ENCODE measurements at regions not wholly inside any gene's neighbourhood (a gene's known extent, or its start where the extent isn't known, plus 50 kb on each side); places are given as distances from the start of the nearest gene placed in this dataset.
"Not testable (repeated sequence)": the region's sequence is repeated elsewhere in the genome, so short reads cannot be mapped to it uniquely, and the experiment has no call there.

DNA sequence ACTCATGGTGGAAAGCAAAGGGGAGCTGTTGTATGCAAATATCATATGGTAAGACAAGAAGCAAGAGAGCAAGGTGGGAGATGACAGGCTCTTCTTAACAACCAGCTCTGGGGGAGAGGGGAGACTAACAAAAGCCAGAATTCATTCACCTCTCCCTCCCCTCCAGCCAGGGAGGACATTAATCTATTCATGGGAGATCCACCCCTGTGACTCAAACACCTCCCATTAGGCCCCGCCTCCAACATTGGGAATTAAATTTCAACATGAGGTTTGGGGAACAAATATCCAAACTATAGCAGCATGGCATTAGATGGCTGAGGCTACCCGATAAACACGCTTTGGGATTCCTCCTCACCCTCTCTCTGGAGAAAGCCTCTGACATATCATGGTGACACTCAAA is 210.6 kb downstream of the RHOU start:
- Histone ChIP-seq H3K36me3 (ENCODE audit: control insufficient read depth, insufficient read depth, low read length) (no peaks in the 10 kb centered on the region), H3K9me3 (ENCODE audit: control insufficient read depth, insufficient read depth, low read depth, low read length) (no peaks in the 10 kb centered on the region), H3K9ac (ENCODE audit: low read length) (no peak overlapping the region), H3K4me1 (ENCODE audit: control insufficient read depth, insufficient read depth, low read length) (peaks cover 7% of the 10 kb centered on the region), H3K4me3 (ENCODE audit: low read depth, low read length) (no peak overlapping the region), H3K27ac (ENCODE audit: low read depth, low read length) (no peak overlapping the region), H3K27me3 (ENCODE audit: control insufficient read depth, insufficient read depth, low read length) (no peaks in the 10 kb centered on the region)

DNA sequence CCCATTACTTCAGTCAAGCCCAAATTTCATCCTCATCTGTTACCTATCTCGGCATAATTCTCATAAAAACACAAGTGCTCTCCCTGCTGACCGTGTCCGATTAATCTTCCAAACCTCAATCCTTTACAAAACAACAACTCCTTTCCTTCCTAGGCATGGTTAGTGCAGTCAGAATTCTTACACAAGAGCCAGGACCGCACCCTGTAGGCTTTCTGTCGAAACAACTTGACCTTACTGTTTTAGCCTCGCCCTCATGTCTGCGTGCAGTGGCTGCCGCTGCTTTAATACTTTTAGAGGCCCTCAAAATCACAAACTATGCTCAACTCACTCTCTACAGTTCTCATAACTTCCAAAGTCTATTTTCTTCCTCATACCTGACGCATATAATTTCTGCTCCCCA is 214.3 kb downstream of the RHOU start:
- H3K9me3 ChIP-seq (ENCODE audit: control insufficient read depth, insufficient read depth, low read depth, low read length); H3K4me1 ChIP-seq (ENCODE audit: control insufficient read depth, insufficient read depth, low read length); H3K9ac ChIP-seq (ENCODE audit: low read length); H3K4me3 ChIP-seq (ENCODE audit: low read depth, low read length); H3K27me3 ChIP-seq (ENCODE audit: control insufficient read depth, insufficient read depth, low read length); H3K36me3 ChIP-seq (ENCODE audit: control insufficient read depth, insufficient read depth, low read length); H3K27ac ChIP-seq (ENCODE audit: low read depth, low read length): not testable (repeated sequence)

DNA sequence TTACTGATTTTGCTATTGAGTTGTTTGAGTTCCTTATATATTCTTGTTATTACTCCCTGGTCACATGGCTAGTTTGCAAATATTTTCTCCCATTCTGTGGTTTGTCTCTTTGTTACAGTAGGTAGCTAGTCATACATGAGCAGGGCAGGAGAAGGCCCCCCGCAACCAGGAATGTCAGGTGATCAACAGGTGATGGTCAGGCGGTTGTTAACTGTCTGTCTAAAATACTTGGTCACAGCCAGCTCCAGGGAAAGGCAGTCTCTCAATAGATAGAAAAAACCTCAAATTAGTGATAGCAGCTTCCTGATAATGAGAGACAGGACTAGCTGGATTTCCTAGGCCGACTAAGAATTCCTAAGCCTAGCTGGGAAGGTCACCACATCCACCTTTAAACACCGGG is 217.9 kb downstream of the RHOU start:
- H3K4me1 ChIP-seq (ENCODE audit: control insufficient read depth, insufficient read depth, low read length): no peaks in the 10 kb centered on the region
- no peak overlapping the region for H3K27ac ChIP-seq (ENCODE audit: low read depth, low read length)
- no peak overlapping the region for H3K4me3 ChIP-seq (ENCODE audit: low read depth, low read length)
- H3K36me3 ChIP-seq (ENCODE audit: control insufficient read depth, insufficient read depth, low read length): no peaks in the 10 kb centered on the region
- H3K9ac ChIP-seq (ENCODE audit: low read length): no peak overlapping the region
- H3K27me3 ChIP-seq (ENCODE audit: control insufficient read depth, insufficient read depth, low read length): no peaks in the 10 kb centered on the region
- peaks cover 3% of the 10 kb centered on the region; the same call in 1 of the 2 replicates for H3K9me3 ChIP-seq (ENCODE audit: control insufficient read depth, insufficient read depth, low read depth, low read length)

DNA sequence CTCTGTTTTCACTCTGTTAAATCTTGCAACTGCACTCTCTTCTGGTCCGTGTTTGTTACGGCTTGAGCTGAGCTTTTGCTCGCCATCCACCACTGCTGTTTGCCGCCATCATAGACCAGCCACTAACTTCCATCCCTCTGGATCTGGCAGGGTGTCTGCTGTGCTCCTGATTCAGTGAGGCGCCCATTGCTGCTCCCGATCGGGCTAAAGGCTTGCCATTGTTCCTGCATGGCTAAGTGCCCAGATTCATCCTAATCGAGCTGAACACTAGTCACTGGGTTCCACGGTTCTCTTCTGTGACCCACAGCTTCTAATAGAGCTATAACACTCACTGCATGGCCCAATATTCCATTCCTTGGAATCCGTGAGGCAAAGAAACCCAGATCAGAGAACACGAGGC is 218.5 kb downstream of the RHOU start:
- H3K4me1 ChIP-seq (ENCODE audit: control insufficient read depth, insufficient read depth, low read length); H3K9me3 ChIP-seq (ENCODE audit: control insufficient read depth, insufficient read depth, low read depth, low read length); H3K36me3 ChIP-seq (ENCODE audit: control insufficient read depth, insufficient read depth, low read length); H3K9ac ChIP-seq (ENCODE audit: low read length); H3K27me3 ChIP-seq (ENCODE audit: control insufficient read depth, insufficient read depth, low read length); H3K27ac ChIP-seq (ENCODE audit: low read depth, low read length); H3K4me3 ChIP-seq (ENCODE audit: low read depth, low read length): not testable (repeated sequence)

DNA sequence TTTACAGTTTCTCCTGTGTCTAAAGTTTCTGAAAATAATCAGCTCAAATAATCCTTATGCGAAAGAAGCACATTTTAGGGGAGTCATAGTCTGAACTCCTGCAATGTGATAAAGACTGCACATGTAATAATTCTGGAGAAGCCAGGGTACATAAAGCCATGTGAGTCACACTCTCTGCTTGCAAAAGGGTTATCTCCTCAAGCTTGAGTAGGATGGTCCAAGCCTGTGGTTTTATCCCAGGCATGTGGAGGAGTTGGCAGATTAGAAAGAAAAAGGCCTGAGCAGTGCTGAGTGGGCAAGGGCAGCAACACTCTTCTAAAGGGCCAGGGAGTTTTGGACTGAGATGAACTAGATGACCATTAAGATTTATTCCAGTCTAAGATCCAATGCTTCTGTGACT is 220.4 kb downstream of the RHOU start:
- peaks cover 3% of the 10 kb centered on the region; the same call in 1 of the 2 replicates for H3K9me3 ChIP-seq (ENCODE audit: control insufficient read depth, insufficient read depth, low read depth, low read length)
- H3K4me3 ChIP-seq (ENCODE audit: low read depth, low read length): no peak overlapping the region
- no peaks in the 10 kb centered on the region for H3K4me1 ChIP-seq (ENCODE audit: control insufficient read depth, insufficient read depth, low read length)
- no peaks in the 10 kb centered on the region for H3K27me3 ChIP-seq (ENCODE audit: control insufficient read depth, insufficient read depth, low read length)
- no peak overlapping the region for H3K27ac ChIP-seq (ENCODE audit: low read depth, low read length)
- H3K9ac ChIP-seq (ENCODE audit: low read length): no peak overlapping the region
- H3K36me3 ChIP-seq (ENCODE audit: control insufficient read depth, insufficient read depth, low read length): no peaks in the 10 kb centered on the region

DNA sequence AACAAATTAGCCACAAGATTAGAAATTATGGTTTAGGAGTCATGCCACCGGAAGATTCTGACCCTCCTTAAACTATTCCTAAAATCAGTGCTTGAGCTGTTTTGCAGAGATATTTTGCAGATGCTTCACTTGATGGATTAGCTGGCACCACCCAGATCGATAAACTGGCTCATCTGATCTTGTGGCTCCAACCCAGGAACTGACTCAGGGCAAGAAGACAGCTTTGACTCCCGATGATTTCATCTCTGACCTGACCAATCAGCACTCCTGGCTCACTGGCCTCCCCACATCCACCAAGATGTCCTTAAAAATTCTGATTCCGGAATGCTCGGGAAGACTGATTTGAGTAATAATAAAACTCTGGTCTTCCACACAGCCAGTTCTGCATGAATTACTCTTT is 221.6 kb downstream of the RHOU start:
- H3K4me3 ChIP-seq (ENCODE audit: low read depth, low read length): no peak overlapping the region
- no peak overlapping the region for H3K27ac ChIP-seq (ENCODE audit: low read depth, low read length)
- no peak overlapping the region for H3K9ac ChIP-seq (ENCODE audit: low read length)
- no peaks in the 10 kb centered on the region for H3K4me1 ChIP-seq (ENCODE audit: control insufficient read depth, insufficient read depth, low read length)
- no peaks in the 10 kb centered on the region for H3K27me3 ChIP-seq (ENCODE audit: control insufficient read depth, insufficient read depth, low read length)
- H3K36me3 ChIP-seq (ENCODE audit: control insufficient read depth, insufficient read depth, low read length): no peaks in the 10 kb centered on the region
- peaks cover 3% of the 10 kb centered on the region; the same call in 1 of the 2 replicates for H3K9me3 ChIP-seq (ENCODE audit: control insufficient read depth, insufficient read depth, low read depth, low read length)

DNA sequence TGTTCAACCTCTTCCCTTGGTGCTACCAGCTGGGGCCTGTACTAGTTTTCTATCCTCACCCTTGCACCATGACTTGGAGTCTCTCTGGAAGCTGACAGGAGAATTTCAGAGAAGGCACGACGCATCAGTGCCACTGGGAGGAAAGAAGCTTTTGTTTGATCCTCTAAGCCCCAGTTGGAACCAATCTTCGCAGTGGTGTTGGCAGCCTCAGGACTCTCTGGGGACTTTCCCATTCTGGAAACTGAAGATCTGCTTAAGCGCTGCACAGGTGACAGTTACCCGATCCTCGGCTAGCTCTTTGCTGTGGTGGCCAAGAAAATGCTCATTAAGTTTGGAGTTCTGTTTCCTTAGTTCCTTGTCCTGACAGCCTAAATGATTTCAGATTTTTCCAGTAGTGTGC is 222.3 kb downstream of the RHOU start:
- Histone ChIP-seq H3K27ac (ENCODE audit: low read depth, low read length) (no peak overlapping the region), H3K9ac (ENCODE audit: low read length) (no peak overlapping the region), H3K4me3 (ENCODE audit: low read depth, low read length) (no peak overlapping the region), H3K36me3 (ENCODE audit: control insufficient read depth, insufficient read depth, low read length) (no peaks in the 10 kb centered on the region), H3K9me3 (ENCODE audit: control insufficient read depth, insufficient read depth, low read depth, low read length) (peaks cover 5% of the 10 kb centered on the region; the same call in 1 of the 2 replicates), H3K27me3 (ENCODE audit: control insufficient read depth, insufficient read depth, low read length) (no peaks in the 10 kb centered on the region), H3K4me1 (ENCODE audit: control insufficient read depth, insufficient read depth, low read length) (no peaks in the 10 kb centered on the region)

DNA sequence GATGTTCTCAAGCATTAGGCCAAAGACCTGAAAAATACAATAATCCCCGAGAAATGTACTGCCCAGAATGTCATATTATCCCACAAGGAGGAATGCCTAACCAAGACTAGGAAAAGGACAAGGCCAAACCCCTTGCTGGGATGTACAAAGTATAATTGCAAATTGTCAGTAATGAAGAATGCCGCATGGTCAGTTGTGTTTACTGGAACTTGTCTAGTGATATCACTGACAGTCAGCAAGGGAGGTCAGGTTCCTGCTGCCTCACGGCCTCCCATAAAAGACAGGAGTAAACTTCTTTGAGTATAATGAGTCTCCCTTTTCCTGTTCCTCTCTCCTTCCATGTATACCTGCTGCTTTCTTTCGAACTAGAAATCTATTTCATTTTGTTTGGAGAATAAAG is 222.8 kb downstream of the RHOU start:
- no peaks in the 10 kb centered on the region for H3K4me1 ChIP-seq (ENCODE audit: control insufficient read depth, insufficient read depth, low read length)
- no peaks in the 10 kb centered on the region for H3K36me3 ChIP-seq (ENCODE audit: control insufficient read depth, insufficient read depth, low read length)
- no peak overlapping the region for H3K4me3 ChIP-seq (ENCODE audit: low read depth, low read length)
- no peak overlapping the region for H3K27ac ChIP-seq (ENCODE audit: low read depth, low read length)
- H3K27me3 ChIP-seq (ENCODE audit: control insufficient read depth, insufficient read depth, low read length): no peaks in the 10 kb centered on the region
- H3K9ac ChIP-seq (ENCODE audit: low read length): no peak overlapping the region
- peaks cover 5% of the 10 kb centered on the region; the same call in 1 of the 2 replicates for H3K9me3 ChIP-seq (ENCODE audit: control insufficient read depth, insufficient read depth, low read depth, low read length)

DNA sequence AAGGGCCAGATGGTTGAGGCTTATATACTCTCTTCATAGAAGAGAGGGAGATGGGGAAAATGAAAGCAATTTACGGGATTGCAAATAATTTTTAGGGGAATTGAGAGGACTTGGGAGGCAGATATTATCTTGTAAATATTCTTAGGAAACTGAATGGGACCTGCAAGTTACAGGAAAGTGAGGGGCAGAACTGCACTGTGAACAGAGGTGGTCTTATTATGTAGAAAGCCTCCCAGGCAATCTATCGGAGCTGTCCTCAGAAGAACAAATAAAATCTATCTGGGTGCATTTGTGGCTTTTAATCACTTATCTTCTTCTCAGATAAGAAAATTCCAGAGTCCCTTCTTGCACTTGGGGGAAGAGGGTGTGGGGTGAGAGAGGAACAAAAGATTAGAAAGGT is 223.5 kb downstream of the RHOU start:
- H3K36me3 ChIP-seq (ENCODE audit: control insufficient read depth, insufficient read depth, low read length): no peaks in the 10 kb centered on the region
- H3K27me3 ChIP-seq (ENCODE audit: control insufficient read depth, insufficient read depth, low read length): no peaks in the 10 kb centered on the region
- H3K27ac ChIP-seq (ENCODE audit: low read depth, low read length): no peak overlapping the region
- peaks cover 5% of the 10 kb centered on the region; the same call in 1 of the 2 replicates for H3K9me3 ChIP-seq (ENCODE audit: control insufficient read depth, insufficient read depth, low read depth, low read length)
- H3K4me3 ChIP-seq (ENCODE audit: low read depth, low read length): no peak overlapping the region
- H3K4me1 ChIP-seq (ENCODE audit: control insufficient read depth, insufficient read depth, low read length): peaks cover under 1% of the 10 kb centered on the region; the same call in 1 of the 2 replicates
- no peak overlapping the region for H3K9ac ChIP-seq (ENCODE audit: low read length)

DNA sequence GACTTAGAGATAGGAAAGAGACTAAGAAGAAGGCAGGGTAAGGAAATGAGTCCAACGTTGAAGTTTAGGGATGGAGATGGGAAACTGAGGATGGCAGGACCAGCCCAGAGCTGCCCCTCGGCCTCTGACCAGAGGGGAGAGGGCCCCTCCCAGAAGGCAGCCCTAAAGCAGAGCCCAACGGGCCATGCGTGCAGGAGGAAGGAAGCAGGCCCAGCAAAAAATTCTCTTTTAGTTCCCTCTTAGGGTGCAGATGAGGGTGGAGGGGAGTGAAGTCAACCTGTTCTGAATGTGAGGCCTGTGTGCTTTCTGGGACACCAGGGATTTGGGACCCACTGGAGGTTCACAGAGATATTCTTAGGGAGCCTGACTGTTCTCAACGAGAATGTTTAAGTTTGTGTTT is 225.4 kb downstream of the RHOU start:
- no peak overlapping the region for H3K4me3 ChIP-seq (ENCODE audit: low read depth, low read length)
- H3K27ac ChIP-seq (ENCODE audit: low read depth, low read length): no peak overlapping the region
- no peak overlapping the region for H3K9ac ChIP-seq (ENCODE audit: low read length)
- H3K27me3 ChIP-seq (ENCODE audit: control insufficient read depth, insufficient read depth, low read length): no peaks in the 10 kb centered on the region
- no peaks in the 10 kb centered on the region for H3K36me3 ChIP-seq (ENCODE audit: control insufficient read depth, insufficient read depth, low read length)
- H3K9me3 ChIP-seq (ENCODE audit: control insufficient read depth, insufficient read depth, low read depth, low read length): 0 out of 2 replicates have a peak, but pooled peaks cover 3% of the 10 kb centered on the region
- peaks cover 14% of the 10 kb centered on the region; the same call in 1 of the 2 replicates for H3K4me1 ChIP-seq (ENCODE audit: control insufficient read depth, insufficient read depth, low read length)

DNA sequence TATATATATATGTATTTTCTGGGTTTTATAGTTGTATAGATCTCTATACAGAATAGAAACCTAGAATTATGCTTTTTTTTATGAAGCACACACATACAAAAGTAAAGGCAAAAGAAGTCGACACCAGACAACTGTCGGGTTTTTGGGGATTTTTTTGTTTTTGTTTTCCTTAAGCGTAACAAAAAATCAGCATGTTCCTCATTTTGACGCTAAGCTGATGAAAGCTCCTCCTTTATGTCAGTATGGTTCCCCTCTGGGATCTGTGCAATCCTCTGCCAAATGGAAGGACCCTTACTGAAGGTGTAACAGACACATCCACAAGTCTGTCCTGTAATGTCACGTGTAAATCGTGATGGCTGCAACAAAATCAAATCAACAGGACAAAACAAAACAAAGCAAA is 226.2 kb downstream of the RHOU start:
- no peaks in the 10 kb centered on the region for H3K36me3 ChIP-seq (ENCODE audit: control insufficient read depth, insufficient read depth, low read length)
- 0 out of 2 replicates have a peak, but pooled peaks cover 3% of the 10 kb centered on the region for H3K9me3 ChIP-seq (ENCODE audit: control insufficient read depth, insufficient read depth, low read depth, low read length)
- H3K9ac ChIP-seq (ENCODE audit: low read length): no peak overlapping the region
- peaks cover 22% of the 10 kb centered on the region; the same call in 1 of the 2 replicates for H3K4me1 ChIP-seq (ENCODE audit: control insufficient read depth, insufficient read depth, low read length)
- H3K4me3 ChIP-seq (ENCODE audit: low read depth, low read length): no peak overlapping the region
- H3K27ac ChIP-seq (ENCODE audit: low read depth, low read length): no peak overlapping the region
- H3K27me3 ChIP-seq (ENCODE audit: control insufficient read depth, insufficient read depth, low read length): no peaks in the 10 kb centered on the region

DNA sequence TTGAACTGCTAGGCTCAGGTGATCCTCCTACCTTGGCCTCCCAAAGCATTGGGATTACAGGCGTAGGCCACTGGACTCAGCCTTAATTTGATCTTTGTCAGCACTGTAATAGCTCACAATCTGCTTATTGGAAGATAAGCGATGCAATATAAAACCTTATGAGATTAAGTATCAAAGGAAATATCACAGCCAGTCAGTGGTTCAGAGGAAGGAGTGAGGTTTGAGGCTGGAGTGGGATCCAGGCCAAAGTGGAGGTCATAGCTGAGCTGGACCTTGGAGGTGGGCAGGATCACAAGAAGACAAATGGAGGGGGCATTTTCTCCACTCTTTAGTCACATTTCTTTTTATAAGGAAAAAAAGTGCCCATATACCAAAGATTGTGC is 228.5 kb downstream of the RHOU start:
- Histone ChIP-seq H3K9ac (ENCODE audit: low read length) (no peak overlapping the region), H3K4me3 (ENCODE audit: low read depth, low read length) (no peak overlapping the region), H3K27me3 (ENCODE audit: control insufficient read depth, insufficient read depth, low read length) (no peaks in the 10 kb centered on the region), H3K4me1 (ENCODE audit: control insufficient read depth, insufficient read depth, low read length) (peaks cover 23% of the 10 kb centered on the region; the same call in 1 of the 2 replicates), H3K27ac (ENCODE audit: low read depth, low read length) (no peak overlapping the region), H3K36me3 (ENCODE audit: control insufficient read depth, insufficient read depth, low read length) (no peaks in the 10 kb centered on the region), H3K9me3 (ENCODE audit: control insufficient read depth, insufficient read depth, low read depth, low read length) (0 out of 2 replicates have a peak, but pooled peaks cover 3% of the 10 kb centered on the region)

All from HUES6 (cell line).